Frontal cortex (tissue), 4 donors: ENCODE measurements at regions not wholly inside any gene's neighbourhood (a gene's known extent, or its start where the extent isn't known, plus 50 kb on each side); places are given as distances from the start of the nearest gene placed in this dataset. TPM values are rescaled to one million over a fixed set of nuclear protein-coding genes. Genes with fewer than 3 reads are reported as not detected.

ENCODE experiments used
- DNase-seq, 2 donors: peaks; one replicate each; pipeline ENCODE4 v3.0.0; 2012; ENCODE audit warnings: low spot score in 2 of 2
- FAIRE-seq: peaks from 2 replicates; lab custom pipeline; 2012; peaks lifted over from hg19 to GRCh38; lab: Jason Lieb, UNC
- small RNA-seq: library from RNA; depleted of rRNA; stranded (forward); fragments of <200 nt; gene quantifications from one replicate; pipeline ENCODE3, GENCODE V24; 2014
- donor health status: control.
- donor health status: control.
- donor health status: control.

GRCh38 chr4:46442963-46443362 lies 53.0 kb upstream of the GABRA2 start:
- FAIRE-seq: no peak
- no peak for DNase-seq

GRCh38 chr4:46441136-46441859 lies 51.4 kb upstream of the GABRA2 start:
- FAIRE-seq (no peak), DNase-seq (no peak)

Small RNA genes in the stretch of these regions (small RNA-seq; reads per million reads assigned to genes)
- not detected for gene RNU6-412P
